HG02623 (cell line): ENCODE measurements at regions not wholly inside any gene's neighbourhood (a gene's known extent, or its start where the extent isn't known, plus 50 kb on each side); places are given as distances from the start of the nearest gene placed in this dataset.
"Not testable (repeated sequence)": the region's sequence is repeated elsewhere in the genome, so short reads cannot be mapped to it uniquely, and the experiment has no call there.

Source experiments
- ATAC-seq: cut with Tn5 transposase; IDR thresholded peaks from one replicate; pipeline ENCODE4 v1.9.1; 2021; ENCODE audit warnings: moderate library complexity; ENCODE audit not compliant: unreplicated experiment

GRCh38 chr2:42978887-42979415 is 186.6 kb upstream of the HAAO start:
- no peak for ATAC-seq

GRCh38 chr2:42978175-42978886 is 185.9 kb upstream of the HAAO start:
- no peak for ATAC-seq

- no peak for ATAC-seq
Observed at GRCh38 chr2:42977270-42978174, 185.1 kb upstream of the HAAO start.

GRCh38 chr2:42976351-42976750 is 184.0 kb upstream of the HAAO start:
- no peak for ATAC-seq

- ATAC-seq: no peak
Observed at GRCh38 chr2:42974721-42975717, 182.6 kb upstream of the HAAO start.

GRCh38 chr2:42974169-42974720 is 181.9 kb upstream of the HAAO start:
- ATAC-seq: no peak

GRCh38 chr2:42973726-42974125 is 181.3 kb upstream of the HAAO start:
- no peak for ATAC-seq

- not testable (repeated sequence) for ATAC-seq
Observed at GRCh38 chr2:42972933-42973516, 180.6 kb upstream of the HAAO start.

GRCh38 chr2:42971947-42972736 is 179.8 kb upstream of the HAAO start:
- ATAC-seq: no peak

GRCh38 chr2:42971381-42971780 is 179.0 kb upstream of the HAAO start:
- ATAC-seq: no peak

- no peak for ATAC-seq
Observed at GRCh38 chr2:42970151-42970550, 177.8 kb upstream of the HAAO start.

- ATAC-seq: no peak
Observed at GRCh38 chr2:42969231-42970150, 177.1 kb upstream of the HAAO start.

- no peak for ATAC-seq
Observed at GRCh38 chr2:42967959-42968674, 175.7 kb upstream of the HAAO start.

- no peak for ATAC-seq
Observed at GRCh38 chr2:42965910-42966309, 173.5 kb upstream of the HAAO start.

- ATAC-seq: no peak
Observed at GRCh38 chr2:42965196-42965595, 172.8 kb upstream of the HAAO start.

GRCh38 chr2:42964439-42965083 is 172.2 kb upstream of the HAAO start:
- ATAC-seq: no peak

GRCh38 chr2:42963452-42964068 is 171.2 kb upstream of the HAAO start:
- ATAC-seq: no peak
